GM23338 (cell line): ENCODE measurements at regions not wholly inside any gene's neighbourhood (a gene's known extent, or its start where the extent isn't known, plus 50 kb on each side); places are given as distances from the start of the nearest gene placed in this dataset.

Experiments used
- ATAC-seq: fragments of 200-7000 bp; cut with Tn5 transposase; 3 replicates; pipeline ENCODE4 v1.9.1; 2020
- DNase-seq: peaks from one replicate; pipeline ENCODE4 v3.0.0-alpha.2; 2015; ENCODE audit warnings: low spot score
- H2AFZ ChIP-seq: fragments of 200-600 bp; sonication (generic); 2 replicates; pipeline ENCODE4 v1.8.0; 2016; ENCODE audit warnings: antibody characterized with exemption, mild to moderate bottlenecking, moderate library complexity
- H3F3A ChIP-seq: fragments of 200-600 bp; sonication (generic); replicated peaks from 2 replicates; pipeline ENCODE4 v1.8.0; 2017; ENCODE audit warnings: antibody characterized with exemption, mixed run types, low read depth
- H3K27ac ChIP-seq: fragments of 200-600 bp; sonication (generic); 2 replicates; pipeline ENCODE4 v1.6.1; 2016; ENCODE audit warnings: low read depth
- H3K27me3 ChIP-seq: fragments of 200-600 bp; sonication (generic); 2 replicates; pipeline ENCODE4 v1.8.0; 2016; ENCODE audit warnings: mild to moderate bottlenecking, mixed run types, moderate library complexity; ENCODE audit not compliant: insufficient read depth
- H3K36me3 ChIP-seq: fragments of 200-600 bp; sonication (generic); 2 replicates; pipeline ENCODE4 v1.8.0; 2016; ENCODE audit warnings: mild to moderate bottlenecking; ENCODE audit not compliant: insufficient read depth
- H3K4me1 ChIP-seq: fragments of 200-600 bp; sonication (generic); 2 replicates; pipeline ENCODE4 v1.8.0; 2016; ENCODE audit warnings: mild to moderate bottlenecking, moderate library complexity; ENCODE audit not compliant: insufficient read depth
- H3K4me2 ChIP-seq: fragments of 200-600 bp; sonication (generic); 2 replicates; pipeline ENCODE4 v1.7.1; 2017; ENCODE audit warnings: mixed run types
- H3K4me3 ChIP-seq: fragments of 200-600 bp; sonication (generic); 2 replicates; pipeline ENCODE4 v1.6.1; 2016; ENCODE audit warnings: mixed run types
- H3K79me2 ChIP-seq: fragments of 200-600 bp; sonication (generic); replicated peaks from 2 replicates; pipeline ENCODE4 v1.8.0; 2017; ENCODE audit warnings: mild to moderate bottlenecking; ENCODE audit not compliant: insufficient read depth
- H3K9me2 ChIP-seq: fragments of 200-600 bp; sonication (generic); 2 replicates; pipeline ENCODE4 v1.8.0; 2017; ENCODE audit not compliant: insufficient read depth
- H4K20me1 ChIP-seq: fragments of 200-600 bp; sonication (generic); replicated peaks from 2 replicates; pipeline ENCODE4 v1.8.0; 2017; ENCODE audit warnings: mild to moderate bottlenecking; ENCODE audit not compliant: insufficient read depth
- H3K27ac Mint-ChIP-seq: 2 replicates; pipeline ENCODE4 v1.8.0; 2020; ENCODE audit warnings: inconsistent platforms, mild to moderate bottlenecking, moderate library complexity, mixed read lengths
- H3K27me3 Mint-ChIP-seq: 3 replicates; pipeline ENCODE4 v1.8.0; 2022; ENCODE audit warnings: low read depth, mild to moderate bottlenecking, moderate library complexity, mixed read lengths, inconsistent platforms; ENCODE audit not compliant: insufficient read depth, poor library complexity
- H3K36me3 Mint-ChIP-seq: 3 replicates; pipeline ENCODE4 v1.8.0; 2021; ENCODE audit warnings: low read depth, mild to moderate bottlenecking, inconsistent platforms, moderate library complexity, mixed read lengths
- H3K4me1 Mint-ChIP-seq: 3 replicates; pipeline ENCODE4 v1.8.0; 2020; ENCODE audit warnings: mild to moderate bottlenecking, inconsistent platforms, mixed read lengths
- H3K4me3 Mint-ChIP-seq: 3 replicates; pipeline ENCODE4 v1.8.0; 2021; ENCODE audit warnings: moderate library complexity, mild to moderate bottlenecking, inconsistent platforms, mixed read lengths
- H3K9me3 Mint-ChIP-seq: 3 replicates; pipeline ENCODE4 v1.8.0; 2020; ENCODE audit warnings: moderate library complexity, mild to moderate bottlenecking, inconsistent platforms, mixed read lengths
- EZH2 ChIP-seq: fragments of 200-600 bp; sonication (generic); IDR thresholded peaks from one replicate; pipeline ENCODE4 v1.8.0; 2017; ENCODE audit warnings: antibody characterized with exemption, mild to moderate bottlenecking, low read depth; ENCODE audit not compliant: unreplicated experiment
- JUNB ChIP-seq: IDR thresholded peaks from one replicate; pipeline ENCODE4 v1.6.1; 2016; ENCODE audit warnings: antibody characterized with exemption; ENCODE audit not compliant: unreplicated experiment
- NANOG ChIP-seq: IDR thresholded peaks from 2 replicates; pipeline ENCODE4 v1.6.1; 2016; ENCODE audit warnings: antibody characterized with exemption, borderline replicate concordance
- POLR2AphosphoS5 ChIP-seq: IDR thresholded peaks from 2 replicates; pipeline ENCODE4 v1.6.1; 2016; ENCODE audit warnings: antibody characterized with exemption, low read depth
- REST ChIP-seq: IDR thresholded peaks from one replicate; pipeline ENCODE4 v1.6.1; 2018; ENCODE audit warnings: antibody characterized with exemption; ENCODE audit not compliant: unreplicated experiment
- ZNF114 ChIP-seq: fragments of 250-450 bp; sonication (Bioruptor Pico); IDR thresholded peaks from 2 replicates; pipeline ENCODE4 v1.5.0; 2020; ENCODE audit warnings: mild to moderate bottlenecking, moderate library complexity
- ZNF331 ChIP-seq: fragments of 250-450 bp; sonication (Bioruptor Pico); IDR thresholded peaks from 2 replicates; pipeline ENCODE4 v1.5.0; 2020; ENCODE audit warnings: low read depth, mild to moderate bottlenecking, moderate library complexity
- TF ChIP-seq, protein P1 (sequence below): fragments of 250-450 bp; sonication (Bioruptor Pico); IDR thresholded peaks from 2 replicates; pipeline ENCODE4 v1.5.0; 2020; ENCODE audit warnings: mild to moderate bottlenecking, moderate library complexity
- TF ChIP-seq, protein P2 (sequence below), 2 experiments: fragments of 200-600 bp in 1 of 2; sonication (generic) in 1 of 2; conservative IDR thresholded peaks; 2 replicates each; pipeline versions ENCODE4 v1.5.1 to v1.6.1; 2016 to 2017; ENCODE audit warnings: antibody characterized with exemption in 2 of 2, low read depth in 2 of 2, mild to moderate bottlenecking in 2 of 2, moderate library complexity in 1 of 2
- TF ChIP-seq, protein P3 (sequence below): IDR thresholded peaks from 2 replicates; pipeline ENCODE4 v1.6.1; 2016; ENCODE audit warnings: antibody characterized with exemption

- Histone ChIP-seq H3K4me2 (no peak overlapping the region), H3K79me2 (no peaks in the 10 kb centered on the region), H4K20me1 (no peaks in the 10 kb centered on the region), H3K4me3 (no peak overlapping the region), H3K36me3 (no peaks in the 10 kb centered on the region), H3K9me2 (no peaks in the 10 kb centered on the region), H3F3A (no peaks in the 10 kb centered on the region), H2AFZ (no peak overlapping the region), H3K27ac (no peak overlapping the region), H3K27me3 (no peaks in the 10 kb centered on the region), H3K4me1 (no peaks in the 10 kb centered on the region)
- DNase-seq (no peak), ATAC-seq (no peak)
- Mint-ChIP-seq H3K9me3 (peaks cover 3% of the 10 kb centered on the region; the same call in 1 of the 3 replicates), H3K36me3 (no peaks in the 10 kb centered on the region), H3K27ac (no peak overlapping the region), H3K4me1 (no peaks in the 10 kb centered on the region; the same call in 2 of the 3 replicates), H3K27me3 (no peaks in the 10 kb centered on the region), H3K4me3 (no peak overlapping the region)
- no peak for TF ChIP-seq EZH2
Observed at GRCh38 chrX:56397636-56398035, 165.5 kb downstream of the KLF8 start.

- no peaks in the 10 kb centered on the region for H3K79me2 ChIP-seq
- H3K4me1 ChIP-seq, result no peaks in the 10 kb centered on the region
- H3K4me2 ChIP-seq, result no peak overlapping the region
- H2AFZ ChIP-seq, result no peak overlapping the region
- no peak overlapping the region for H3K27ac ChIP-seq
- no peaks in the 10 kb centered on the region for H4K20me1 ChIP-seq
- no peak for ATAC-seq
- no peaks in the 10 kb centered on the region for H3K9me2 ChIP-seq
- Mint-ChIP-seq H3K4me1 (no peaks in the 10 kb centered on the region; the same call in 2 of the 3 replicates), H3K27ac (no peak overlapping the region), H3K27me3 (peaks cover 2% of the 10 kb centered on the region), H3K9me3 (no peaks in the 10 kb centered on the region; the same call in 2 of the 3 replicates), H3K4me3 (no peak overlapping the region), H3K36me3 (no peaks in the 10 kb centered on the region)
- H3K36me3 ChIP-seq, result no peaks in the 10 kb centered on the region
- DNase-seq, result no peak
- no peaks in the 10 kb centered on the region for H3K27me3 ChIP-seq
- no peaks in the 10 kb centered on the region for H3F3A ChIP-seq
- no peak overlapping the region for H3K4me3 ChIP-seq
- TF ChIP-seq ZNF331 (CRISPR knock-in tag) (no peak), ZNF114 (CRISPR knock-in tag) (no peak), REST (no peak), JUNB (no peak), POLR2AphosphoS5 (no peak), NANOG (no peak)
- TF ChIP-seq, protein P1, sequence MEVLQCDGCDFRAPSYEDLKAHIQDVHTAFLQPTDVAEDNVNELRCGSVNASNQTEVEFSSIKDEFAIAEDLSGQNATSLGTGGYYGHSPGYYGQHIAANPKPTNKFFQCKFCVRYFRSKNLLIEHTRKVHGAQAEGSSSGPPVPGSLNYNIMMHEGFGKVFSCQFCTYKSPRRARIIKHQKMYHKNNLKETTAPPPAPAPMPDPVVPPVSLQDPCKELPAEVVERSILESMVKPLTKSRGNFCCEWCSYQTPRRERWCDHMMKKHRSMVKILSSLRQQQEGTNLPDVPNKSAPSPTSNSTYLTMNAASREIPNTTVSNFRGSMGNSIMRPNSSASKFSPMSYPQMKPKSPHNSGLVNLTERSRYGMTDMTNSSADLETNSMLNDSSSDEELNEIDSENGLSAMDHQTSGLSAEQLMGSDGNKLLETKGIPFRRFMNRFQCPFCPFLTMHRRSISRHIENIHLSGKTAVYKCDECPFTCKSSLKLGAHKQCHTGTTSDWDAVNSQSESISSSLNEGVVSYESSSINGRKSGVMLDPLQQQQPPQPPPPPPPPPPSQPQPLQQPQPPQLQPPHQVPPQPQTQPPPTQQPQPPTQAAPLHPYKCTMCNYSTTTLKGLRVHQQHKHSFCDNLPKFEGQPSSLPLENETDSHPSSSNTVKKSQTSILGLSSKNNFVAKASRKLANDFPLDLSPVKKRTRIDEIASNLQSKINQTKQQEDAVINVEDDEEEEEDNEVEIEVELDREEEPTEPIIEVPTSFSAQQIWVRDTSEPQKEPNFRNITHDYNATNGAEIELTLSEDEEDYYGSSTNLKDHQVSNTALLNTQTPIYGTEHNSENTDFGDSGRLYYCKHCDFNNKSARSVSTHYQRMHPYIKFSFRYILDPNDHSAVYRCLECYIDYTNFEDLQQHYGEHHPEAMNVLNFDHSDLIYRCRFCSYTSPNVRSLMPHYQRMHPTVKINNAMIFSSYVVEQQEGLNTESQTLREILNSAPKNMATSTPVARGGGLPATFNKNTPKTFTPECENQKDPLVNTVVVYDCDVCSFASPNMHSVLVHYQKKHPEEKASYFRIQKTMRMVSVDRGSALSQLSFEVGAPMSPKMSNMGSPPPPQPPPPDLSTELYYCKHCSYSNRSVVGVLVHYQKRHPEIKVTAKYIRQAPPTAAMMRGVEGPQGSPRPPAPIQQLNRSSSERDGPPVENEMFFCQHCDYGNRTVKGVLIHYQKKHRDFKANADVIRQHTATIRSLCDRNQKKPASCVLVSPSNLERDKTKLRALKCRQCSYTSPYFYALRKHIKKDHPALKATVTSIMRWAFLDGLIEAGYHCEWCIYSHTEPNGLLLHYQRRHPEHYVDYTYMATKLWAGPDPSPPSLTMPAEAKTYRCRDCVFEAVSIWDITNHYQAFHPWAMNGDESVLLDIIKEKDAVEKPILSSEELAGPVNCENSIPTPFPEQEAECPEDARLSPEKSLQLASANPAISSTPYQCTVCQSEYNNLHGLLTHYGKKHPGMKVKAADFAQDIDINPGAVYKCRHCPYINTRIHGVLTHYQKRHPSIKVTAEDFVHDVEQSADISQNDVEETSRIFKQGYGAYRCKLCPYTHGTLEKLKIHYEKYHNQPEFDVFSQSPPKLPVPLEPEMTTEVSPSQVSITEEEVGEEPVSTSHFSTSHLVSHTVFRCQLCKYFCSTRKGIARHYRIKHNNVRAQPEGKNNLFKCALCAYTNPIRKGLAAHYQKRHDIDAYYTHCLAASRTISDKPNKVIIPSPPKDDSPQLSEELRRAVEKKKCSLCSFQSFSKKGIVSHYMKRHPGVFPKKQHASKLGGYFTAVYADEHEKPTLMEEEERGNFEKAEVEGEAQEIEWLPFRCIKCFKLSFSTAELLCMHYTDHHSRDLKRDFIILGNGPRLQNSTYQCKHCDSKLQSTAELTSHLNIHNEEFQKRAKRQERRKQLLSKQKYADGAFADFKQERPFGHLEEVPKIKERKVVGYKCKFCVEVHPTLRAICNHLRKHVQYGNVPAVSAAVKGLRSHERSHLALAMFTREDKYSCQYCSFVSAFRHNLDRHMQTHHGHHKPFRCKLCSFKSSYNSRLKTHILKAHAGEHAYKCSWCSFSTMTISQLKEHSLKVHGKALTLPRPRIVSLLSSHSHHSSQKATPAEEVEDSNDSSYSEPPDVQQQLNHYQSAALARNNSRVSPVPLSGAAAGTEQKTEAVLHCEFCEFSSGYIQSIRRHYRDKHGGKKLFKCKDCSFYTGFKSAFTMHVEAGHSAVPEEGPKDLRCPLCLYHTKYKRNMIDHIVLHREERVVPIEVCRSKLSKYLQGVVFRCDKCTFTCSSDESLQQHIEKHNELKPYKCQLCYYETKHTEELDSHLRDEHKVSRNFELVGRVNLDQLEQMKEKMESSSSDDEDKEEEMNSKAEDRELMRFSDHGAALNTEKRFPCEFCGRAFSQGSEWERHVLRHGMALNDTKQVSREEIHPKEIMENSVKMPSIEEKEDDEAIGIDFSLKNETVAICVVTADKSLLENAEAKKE (CRISPR knock-in tag), result no peak
- TF ChIP-seq, protein P2, sequence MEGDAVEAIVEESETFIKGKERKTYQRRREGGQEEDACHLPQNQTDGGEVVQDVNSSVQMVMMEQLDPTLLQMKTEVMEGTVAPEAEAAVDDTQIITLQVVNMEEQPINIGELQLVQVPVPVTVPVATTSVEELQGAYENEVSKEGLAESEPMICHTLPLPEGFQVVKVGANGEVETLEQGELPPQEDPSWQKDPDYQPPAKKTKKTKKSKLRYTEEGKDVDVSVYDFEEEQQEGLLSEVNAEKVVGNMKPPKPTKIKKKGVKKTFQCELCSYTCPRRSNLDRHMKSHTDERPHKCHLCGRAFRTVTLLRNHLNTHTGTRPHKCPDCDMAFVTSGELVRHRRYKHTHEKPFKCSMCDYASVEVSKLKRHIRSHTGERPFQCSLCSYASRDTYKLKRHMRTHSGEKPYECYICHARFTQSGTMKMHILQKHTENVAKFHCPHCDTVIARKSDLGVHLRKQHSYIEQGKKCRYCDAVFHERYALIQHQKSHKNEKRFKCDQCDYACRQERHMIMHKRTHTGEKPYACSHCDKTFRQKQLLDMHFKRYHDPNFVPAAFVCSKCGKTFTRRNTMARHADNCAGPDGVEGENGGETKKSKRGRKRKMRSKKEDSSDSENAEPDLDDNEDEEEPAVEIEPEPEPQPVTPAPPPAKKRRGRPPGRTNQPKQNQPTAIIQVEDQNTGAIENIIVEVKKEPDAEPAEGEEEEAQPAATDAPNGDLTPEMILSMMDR (conservative IDR thresholded peaks at IDR 0.05; ENCODE audit: low read depth in 2 of 2), result no peak
- TF ChIP-seq, protein P3, sequence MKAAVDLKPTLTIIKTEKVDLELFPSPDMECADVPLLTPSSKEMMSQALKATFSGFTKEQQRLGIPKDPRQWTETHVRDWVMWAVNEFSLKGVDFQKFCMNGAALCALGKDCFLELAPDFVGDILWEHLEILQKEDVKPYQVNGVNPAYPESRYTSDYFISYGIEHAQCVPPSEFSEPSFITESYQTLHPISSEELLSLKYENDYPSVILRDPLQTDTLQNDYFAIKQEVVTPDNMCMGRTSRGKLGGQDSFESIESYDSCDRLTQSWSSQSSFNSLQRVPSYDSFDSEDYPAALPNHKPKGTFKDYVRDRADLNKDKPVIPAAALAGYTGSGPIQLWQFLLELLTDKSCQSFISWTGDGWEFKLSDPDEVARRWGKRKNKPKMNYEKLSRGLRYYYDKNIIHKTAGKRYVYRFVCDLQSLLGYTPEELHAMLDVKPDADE, result no peak
Observed at GRCh38 chrX:56402207-56402606, 161.2 kb upstream of the UBQLN2 start.
